Neural cell (in vitro differentiated cells): ENCODE measurements at regions not wholly inside any gene's neighbourhood (a gene's known extent, or its start where the extent isn't known, plus 50 kb on each side); places are given as distances from the start of the nearest gene placed in this dataset.

Experiments
- H2AFZ ChIP-seq: fragments of 200-600, 300-800 bp; sonication (generic), shearing (Covaris generic); 2 replicates; pipeline ENCODE4 v1.6.0; 2014; ENCODE audit warnings: low read depth, mild to moderate bottlenecking, antibody characterized with exemption, low read length, moderate library complexity
- H3F3A ChIP-seq: fragments of 200-600 bp; shearing (Covaris generic); 2 replicates; pipeline ENCODE4 v1.6.1; 2016; ENCODE audit warnings: mild to moderate bottlenecking, moderate library complexity, mixed read lengths, antibody characterized with exemption, low read length; ENCODE audit not compliant: insufficient read depth, poor library complexity, severe bottlenecking
- H3K27ac ChIP-seq: fragments of 200-600, 300-800 bp; sonication (generic), shearing (Covaris generic); 2 replicates; pipeline ENCODE4 v1.5.1; 2014; ENCODE audit warnings: mild to moderate bottlenecking, low read length, moderate library complexity
- H3K27me3 ChIP-seq: fragments of 300-800, 200-600 bp; sonication (generic), shearing (Covaris generic); 2 replicates; pipeline ENCODE4 v1.6.0; 2014; ENCODE audit warnings: mild to moderate bottlenecking, low read depth, low read length, moderate library complexity; ENCODE audit not compliant: insufficient read depth
- H3K36me3 ChIP-seq: fragments of 300-800, 200-600 bp; sonication (generic), shearing (Covaris generic); 2 replicates; pipeline ENCODE4 v1.5.1; 2014; ENCODE audit warnings: mild to moderate bottlenecking, antibody characterized with exemption, low read length, moderate library complexity; ENCODE audit not compliant: insufficient read depth
- H3K4me2 ChIP-seq: fragments of 300-800, 200-600 bp; sonication (generic), shearing (Covaris generic); 2 replicates; pipeline ENCODE4 v1.6.0; 2014; ENCODE audit warnings: mild to moderate bottlenecking, low read length
- H3K4me3 ChIP-seq: fragments of 300-800, 200-600 bp; sonication (generic), shearing (Covaris generic); 2 replicates; pipeline ENCODE4 v1.5.1; 2014; ENCODE audit warnings: mild to moderate bottlenecking, low read length, moderate library complexity
- H3K79me2 ChIP-seq: fragments of 200-600 bp; shearing (Covaris generic); replicated peaks from 2 replicates; pipeline ENCODE4 v1.6.0; 2014; ENCODE audit warnings: mild to moderate bottlenecking, low read length, moderate library complexity; ENCODE audit not compliant: insufficient read depth
- H3K9ac ChIP-seq: fragments of 300-800, 200-600 bp; sonication (generic), shearing (Covaris generic); 2 replicates; pipeline ENCODE4 v1.6.1; 2016; ENCODE audit warnings: mild to moderate bottlenecking, low read length, mixed read lengths
- H3K9me2 ChIP-seq: fragments of 200-600 bp; shearing (Covaris generic); 2 replicates; pipeline ENCODE4 v1.6.1; 2016; ENCODE audit warnings: mild to moderate bottlenecking, low read length, mixed read lengths; ENCODE audit not compliant: insufficient read depth
- H3K9me3 ChIP-seq: fragments of 200-600, 300-800 bp; sonication (generic), shearing (Covaris generic); 2 replicates; pipeline ENCODE4 v1.6.1; 2016; ENCODE audit warnings: mild to moderate bottlenecking, mixed run types, low read length, moderate library complexity, mixed read lengths
- H4K20me1 ChIP-seq: fragments of 200-600 bp; shearing (Covaris generic); 2 replicates; pipeline ENCODE4 v1.6.1; 2016; ENCODE audit warnings: mild to moderate bottlenecking, mixed run types; ENCODE audit not compliant: insufficient read depth
- CTCF ChIP-seq: fragments of 450-650 bp; IDR thresholded peaks from 2 replicates; pipeline ENCODE4 v1.5.1; 2014; ENCODE audit warnings: antibody characterized with exemption, mild to moderate bottlenecking, moderate library complexity; ENCODE audit not compliant: poor library complexity, severe bottlenecking
- EP300 ChIP-seq: fragments of 450-650 bp; conservative IDR thresholded peaks from 2 replicates; pipeline ENCODE4 v1.6.1; 2014; ENCODE audit warnings: antibody characterized with exemption, mild to moderate bottlenecking, moderate library complexity; ENCODE audit not compliant: poor library complexity, severe bottlenecking
- EZH2 ChIP-seq: fragments of 200-600, 300-800 bp; shearing (Covaris generic), sonication (generic); IDR thresholded peaks from 2 replicates; pipeline ENCODE4 v1.6.1; 2014; ENCODE audit warnings: antibody characterized with exemption, low read length, borderline replicate concordance, mild to moderate bottlenecking; ENCODE audit not compliant: insufficient read depth, poor library complexity, severe bottlenecking
- MXI1 ChIP-seq: fragments of 450-650 bp; conservative IDR thresholded peaks from 2 replicates; pipeline ENCODE4 v1.6.1; 2014; ENCODE audit warnings: antibody characterized with exemption, mild to moderate bottlenecking; ENCODE audit not compliant: poor library complexity, severe bottlenecking
- POLR2AphosphoS5 ChIP-seq: IDR thresholded peaks from 2 replicates; pipeline ENCODE4 v1.6.1; 2012
- RAD21 ChIP-seq: fragments of 450-650 bp; conservative IDR thresholded peaks from 2 replicates; pipeline ENCODE4 v1.6.1; 2014; ENCODE audit warnings: antibody characterized with exemption, mild to moderate bottlenecking, moderate library complexity
- REST ChIP-seq: IDR thresholded peaks from 2 replicates; pipeline ENCODE4 v1.6.1; 2012; ENCODE audit warnings: borderline replicate concordance
- SMC3 ChIP-seq: fragments of 450-650 bp; conservative IDR thresholded peaks from 2 replicates; pipeline ENCODE4 v1.6.1; 2014; ENCODE audit warnings: antibody characterized with exemption, mild to moderate bottlenecking, moderate library complexity; ENCODE audit not compliant: poor library complexity
- TAF1 ChIP-seq: IDR thresholded peaks from 2 replicates; pipeline ENCODE4 v1.6.1; 2012; ENCODE audit warnings: low read depth

DNA sequence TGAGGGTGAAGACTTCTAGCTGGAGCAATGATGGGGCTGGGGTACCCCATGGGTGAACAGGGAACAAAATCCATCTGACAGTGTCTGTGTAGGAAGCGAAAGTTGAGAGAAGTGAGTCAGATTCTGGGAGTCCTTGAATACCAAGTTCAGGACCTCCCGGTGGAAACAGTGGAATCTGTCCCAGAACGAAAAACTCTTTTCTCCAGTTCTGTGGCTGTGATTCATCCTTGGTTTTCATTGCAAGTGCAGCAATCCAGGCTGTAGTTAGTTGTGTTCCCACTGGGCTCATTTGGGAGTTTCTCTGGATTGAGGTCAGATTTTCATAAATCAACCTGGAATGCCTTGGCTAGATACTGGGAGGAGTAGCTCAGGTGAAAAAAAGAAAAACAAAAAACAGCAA, 120.7 kb downstream of the C12orf75 start:
- Histone ChIP-seq H2AFZ (no peak overlapping the region), H3K4me2 (no peak overlapping the region), H3K27me3 (no peaks in the 10 kb centered on the region), H3K27ac (no peak overlapping the region), H3K9me3 (no peaks in the 10 kb centered on the region), H3K9me2 (no peaks in the 10 kb centered on the region), H3K79me2 (no peaks in the 10 kb centered on the region), H3F3A (no peaks in the 10 kb centered on the region), H3K4me3 (no peak overlapping the region), H3K9ac (no peak overlapping the region), H3K36me3 (no peaks in the 10 kb centered on the region), H4K20me1 (no peaks in the 10 kb centered on the region)
- TF ChIP-seq RAD21: no peak
- TF ChIP-seq EZH2: no peak
- TF ChIP-seq TAF1: no peak
- TF ChIP-seq EP300: no peak
- TF ChIP-seq MXI1: no peak
- no peak for TF ChIP-seq POLR2AphosphoS5
- TF ChIP-seq SMC3: no peak
- no peak for TF ChIP-seq CTCF
- TF ChIP-seq REST: no peak

- no peak overlapping the region for H3K4me3 ChIP-seq
- H3K27ac ChIP-seq: no peak overlapping the region
- no peaks in the 10 kb centered on the region for H3F3A ChIP-seq
- TF ChIP-seq MXI1: no peak
- TF ChIP-seq EP300: no peak
- no peak for TF ChIP-seq CTCF
- no peak for TF ChIP-seq REST
- no peak for TF ChIP-seq RAD21
- TF ChIP-seq TAF1: no peak
- TF ChIP-seq POLR2AphosphoS5: no peak
- no peak for TF ChIP-seq EZH2
- no peak for TF ChIP-seq SMC3
- H2AFZ ChIP-seq: no peak overlapping the region
- no peaks in the 10 kb centered on the region for H3K9me3 ChIP-seq
- H4K20me1 ChIP-seq: no peaks in the 10 kb centered on the region
- no peak overlapping the region for H3K9ac ChIP-seq
- no peaks in the 10 kb centered on the region for H3K36me3 ChIP-seq
- no peak overlapping the region for H3K4me2 ChIP-seq
- no peaks in the 10 kb centered on the region for H3K79me2 ChIP-seq
- H3K27me3 ChIP-seq: no peaks in the 10 kb centered on the region
- H3K9me2 ChIP-seq: no peaks in the 10 kb centered on the region
Measured at GRCh38 chr12:105451798-105452197, 121.3 kb downstream of the C12orf75 start.
